ENCODE measurements at regions not wholly inside any gene's neighbourhood (a gene's known extent, or its start where the extent isn't known, plus 50 kb on each side); places are given as distances from the start of the nearest gene placed in this dataset.
"Not testable (repeated sequence)": the region's sequence is repeated elsewhere in the genome, so short reads cannot be mapped to it uniquely, and the experiment has no call there.

GRCh38 chr14:38944691-38945090, 158.3 kb downstream of the SEC23A start:
- no peaks in the 10 kb centered on the region for H3K27me3 ChIP-seq (ENCODE audit: control insufficient read depth, insufficient read depth, low read length)
- H3K9me3 ChIP-seq (ENCODE audit: control insufficient read depth, insufficient read depth, low read depth, low read length) = no peaks in the 10 kb centered on the region
- no peak overlapping the region for H3K4me2 ChIP-seq (ENCODE audit: extremely low read depth, insufficient read depth, low read length)
- no peak overlapping the region for H3K27ac ChIP-seq (ENCODE audit: insufficient read depth, low read length)
- H4K20me1 ChIP-seq (ENCODE audit: control insufficient read depth, extremely low read depth, insufficient read depth, low read length) = no peaks in the 10 kb centered on the region
- H3K4me1 ChIP-seq (ENCODE audit: control insufficient read depth, extremely low read depth, insufficient read depth, low read length) = no peaks in the 10 kb centered on the region
- no peak overlapping the region for H3K4me3 ChIP-seq (replicated peaks in 1 of 4; ENCODE audit: control extremely low read depth in 1 of 4, insufficient read depth in 1 of 4, low read depth in 3 of 4, low read length in 4 of 4)
- no peak overlapping the region for H2AFZ ChIP-seq (ENCODE audit: low read length)
- no peak for DNase-seq (ENCODE audit: low read depth in 2 of 2)
- H3K9ac ChIP-seq (ENCODE audit: insufficient read depth, low read length) = no peak overlapping the region
- H3K79me2 ChIP-seq (ENCODE audit: control insufficient read depth, insufficient read depth, low read length) = no peaks in the 10 kb centered on the region
- H3K36me3 ChIP-seq (ENCODE audit: control insufficient read depth, insufficient read depth, low read length) = no peaks in the 10 kb centered on the region
- TF ChIP-seq EZH2 (IDR thresholded peaks at IDR 0.05; ENCODE audit: low read length, missing control alignments) (no peak), CTCF (conservative IDR thresholded peaks at IDR 0.05 in 1 of 2, IDR thresholded peaks at IDR 0.05 in 1 of 2; ENCODE audit: low read depth in 1 of 2, low read length in 2 of 2) (no peak)

- H3K9me3 ChIP-seq (ENCODE audit: control insufficient read depth, insufficient read depth, low read depth, low read length) = no peaks in the 10 kb centered on the region
- H3K36me3 ChIP-seq (ENCODE audit: control insufficient read depth, insufficient read depth, low read length) = no peaks in the 10 kb centered on the region
- no peaks in the 10 kb centered on the region for H3K27me3 ChIP-seq (ENCODE audit: control insufficient read depth, insufficient read depth, low read length)
- no peaks in the 10 kb centered on the region for H4K20me1 ChIP-seq (ENCODE audit: control insufficient read depth, extremely low read depth, insufficient read depth, low read length)
- no peak overlapping the region for H3K27ac ChIP-seq (ENCODE audit: insufficient read depth, low read length)
- no peak for DNase-seq (ENCODE audit: low read depth in 2 of 2)
- no peaks in the 10 kb centered on the region for H3K4me1 ChIP-seq (ENCODE audit: control insufficient read depth, extremely low read depth, insufficient read depth, low read length)
- H3K9ac ChIP-seq (ENCODE audit: insufficient read depth, low read length) = no peak overlapping the region
- H3K4me3 ChIP-seq (replicated peaks in 1 of 4; ENCODE audit: control extremely low read depth in 1 of 4, insufficient read depth in 1 of 4, low read depth in 3 of 4, low read length in 4 of 4) = no peak overlapping the region
- no peak overlapping the region for H3K4me2 ChIP-seq (ENCODE audit: extremely low read depth, insufficient read depth, low read length)
- no peak overlapping the region for H2AFZ ChIP-seq (ENCODE audit: low read length)
- no peaks in the 10 kb centered on the region for H3K79me2 ChIP-seq (ENCODE audit: control insufficient read depth, insufficient read depth, low read length)
- TF ChIP-seq CTCF (conservative IDR thresholded peaks at IDR 0.05 in 1 of 2, IDR thresholded peaks at IDR 0.05 in 1 of 2; ENCODE audit: low read depth in 1 of 2, low read length in 2 of 2) = no peak
- TF ChIP-seq EZH2 (IDR thresholded peaks at IDR 0.05; ENCODE audit: low read length, missing control alignments) = no peak
Measured at GRCh38 chr14:38941488-38941887, 161.5 kb downstream of the SEC23A start.

GRCh38 chr14:38932653-38933000, 170.4 kb downstream of the SEC23A start:
- H4K20me1 ChIP-seq (ENCODE audit: control insufficient read depth, extremely low read depth, insufficient read depth, low read length); H3K27ac ChIP-seq (ENCODE audit: insufficient read depth, low read length); H3K27me3 ChIP-seq (ENCODE audit: control insufficient read depth, insufficient read depth, low read length); H3K4me2 ChIP-seq (ENCODE audit: extremely low read depth, insufficient read depth, low read length); H3K36me3 ChIP-seq (ENCODE audit: control insufficient read depth, insufficient read depth, low read length); H3K9ac ChIP-seq (ENCODE audit: insufficient read depth, low read length); H2AFZ ChIP-seq (ENCODE audit: low read length); H3K4me3 ChIP-seq (replicated peaks in 1 of 4; ENCODE audit: control extremely low read depth in 1 of 4, insufficient read depth in 1 of 4, low read depth in 3 of 4, low read length in 4 of 4); H3K9me3 ChIP-seq (ENCODE audit: control insufficient read depth, insufficient read depth, low read depth, low read length); H3K79me2 ChIP-seq (ENCODE audit: control insufficient read depth, insufficient read depth, low read length); DNase-seq (ENCODE audit: low read depth in 2 of 2); H3K4me1 ChIP-seq (ENCODE audit: control insufficient read depth, extremely low read depth, insufficient read depth, low read length): not testable (repeated sequence)

Measured in fibroblast of lung (primary cell).